Esophagus muscularis mucosa (tissue), 4 donors: ENCODE measurements at regions not wholly inside any gene's neighbourhood (a gene's known extent, or its start where the extent isn't known, plus 50 kb on each side); places are given as distances from the start of the nearest gene placed in this dataset.
A peak's percentile ranks its signal among the peaks of the same experiment; 100 is the strongest.

Experiments used
- DNase-seq: peaks from one replicate; pipeline ENCODE4 v3.0.0-alpha.2; 2017; ENCODE audit errors: extremely low spot score
- H3K27ac ChIP-seq, 4 donors: fragments of 200-600 bp; sonication (generic); replicated peaks in 1 of 4; 1 replicate in 3 of 4; 2 replicates in 1 of 4; pipeline ENCODE4 v1.5.1; 2016 to 2019; ENCODE audit warnings: mild to moderate bottlenecking in 1 of 4
- H3K27me3 ChIP-seq, 4 donors: fragments of 200-600 bp; sonication (generic); one replicate each; pipeline versions ENCODE4 v1.5.1 to v1.6.0; 2016 to 2019
- H3K36me3 ChIP-seq, 4 donors: fragments of 200-600 bp; sonication (generic); one replicate each; pipeline ENCODE4 v1.5.1; 2016 to 2019
- H3K4me1 ChIP-seq, 4 donors: fragments of 200-600 bp; sonication (generic); one replicate each; pipeline ENCODE4 v1.5.1; 2016 to 2019
- H3K4me3 ChIP-seq, 4 donors: fragments of 200-600 bp; sonication (generic); 1 replicate in 2 of 4; 2 replicates in 2 of 4; pipeline ENCODE4 v1.5.1; 2016 to 2019; ENCODE audit warnings: mild to moderate bottlenecking in 4 of 4, moderate library complexity in 1 of 4
- H3K9me3 ChIP-seq, 4 donors: fragments of 200-600 bp; sonication (generic); 1 replicate in 3 of 4; 2 replicates in 1 of 4; pipeline ENCODE4 v1.5.1; 2016 to 2019
- EP300 ChIP-seq: sonication (generic); formaldehyde crosslinking; IDR thresholded peaks from one replicate; pipeline ENCODE4 v1.6.1; 2017; ENCODE audit warnings: antibody characterized with exemption
- POLR2A ChIP-seq: fragments of 450-650 bp; IDR thresholded peaks from one replicate; pipeline ENCODE4 v1.6.1; 2017; ENCODE audit warnings: antibody characterized with exemption, moderate library complexity, mild to moderate bottlenecking, low read depth
- POLR2AphosphoS5 ChIP-seq, 2 donors: sonication (generic); formaldehyde crosslinking; IDR thresholded peaks; one replicate each; pipeline ENCODE4 v1.6.1; 2017; ENCODE audit warnings: antibody characterized with exemption in 2 of 2
- WGBS: methylation state at CpG from one replicate; pipeline ENCODE4 v1.1.5; 2018; 5-methylcytosine and 5-hydroxymethylcytosine counted together
- intact Hi-C: fragments of 100-400 bp; cut with DNase I; formaldehyde crosslinking; loops from one replicate; pipeline ENCODE4 v1.15.1; 2023
- TF ChIP-seq, protein P1 (sequence below), 3 experiments: fragments of 200-600 bp in 2 of 3; fragments of 450-650 bp in 1 of 3; sonication (generic) in 2 of 3; IDR thresholded peaks; one replicate each; pipeline ENCODE4 v1.5.1; 2017 to 2019; ENCODE audit warnings: antibody characterized with exemption in 3 of 3, mild to moderate bottlenecking in 2 of 3, moderate library complexity in 1 of 3

DNA sequence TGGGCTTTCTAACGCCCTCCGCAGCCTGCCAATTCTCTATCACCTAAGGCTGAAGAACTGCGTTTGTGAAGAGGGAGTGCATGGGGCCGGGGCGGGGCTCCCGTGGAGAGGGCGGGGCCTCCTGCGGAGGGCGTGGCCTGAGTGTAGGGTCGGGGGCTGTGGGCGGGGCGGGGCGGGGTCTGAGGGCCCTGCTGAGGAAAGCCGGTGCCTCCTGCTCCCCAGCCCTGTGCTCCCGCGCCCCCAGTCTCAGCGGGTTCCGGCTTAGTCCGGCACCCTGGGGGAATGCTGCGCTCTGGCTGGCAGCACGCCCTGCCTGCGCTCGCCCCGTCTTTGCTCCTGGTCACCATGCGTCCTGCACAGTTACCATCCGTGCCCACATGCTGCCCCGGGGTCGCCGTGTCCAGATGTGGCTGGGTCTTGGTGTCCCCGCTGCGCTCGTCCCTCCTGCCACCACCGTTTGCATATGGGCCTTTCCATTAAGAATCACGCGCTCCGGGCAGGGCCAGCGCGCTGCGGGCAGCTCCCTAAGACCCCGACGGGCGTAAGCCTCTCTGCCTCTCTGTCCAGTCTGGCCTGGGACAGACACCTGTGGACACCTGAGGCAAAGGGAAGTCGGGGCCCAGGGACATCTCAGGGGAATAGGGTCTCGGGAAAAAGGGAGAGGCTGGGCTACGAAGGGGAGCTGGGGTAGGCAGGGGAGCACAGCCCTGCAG lies 144.0 kb upstream of the RET start:
- H3K27ac ChIP-seq = no peak overlapping the region
- peak overlapping the region in 2 of 4 donors; percentile 7 to 27 for H3K4me3 ChIP-seq
- peak; percentile 88 for DNase-seq
- no peaks in the 10 kb centered on the region for H3K9me3 ChIP-seq
- H3K36me3 ChIP-seq = no peaks in the 10 kb centered on the region
- H3K27me3 ChIP-seq = peaks cover 0 to 91% (median 20%) of the 10 kb centered on the region in 4 donors
- peaks cover 6 to 18% (median 16%) of the 10 kb centered on the region in 4 donors for H3K4me1 ChIP-seq
- WGBS = 9% methylated on average over 20 of the region's 45 CpGs
- intact Hi-C loops = no loop called here
- TF ChIP-seq EP300 = no peak
- TF ChIP-seq POLR2AphosphoS5 (IDR thresholded peaks at IDR 0.05) = no peak
- TF ChIP-seq POLR2A = no peak
- TF ChIP-seq, protein P1, sequence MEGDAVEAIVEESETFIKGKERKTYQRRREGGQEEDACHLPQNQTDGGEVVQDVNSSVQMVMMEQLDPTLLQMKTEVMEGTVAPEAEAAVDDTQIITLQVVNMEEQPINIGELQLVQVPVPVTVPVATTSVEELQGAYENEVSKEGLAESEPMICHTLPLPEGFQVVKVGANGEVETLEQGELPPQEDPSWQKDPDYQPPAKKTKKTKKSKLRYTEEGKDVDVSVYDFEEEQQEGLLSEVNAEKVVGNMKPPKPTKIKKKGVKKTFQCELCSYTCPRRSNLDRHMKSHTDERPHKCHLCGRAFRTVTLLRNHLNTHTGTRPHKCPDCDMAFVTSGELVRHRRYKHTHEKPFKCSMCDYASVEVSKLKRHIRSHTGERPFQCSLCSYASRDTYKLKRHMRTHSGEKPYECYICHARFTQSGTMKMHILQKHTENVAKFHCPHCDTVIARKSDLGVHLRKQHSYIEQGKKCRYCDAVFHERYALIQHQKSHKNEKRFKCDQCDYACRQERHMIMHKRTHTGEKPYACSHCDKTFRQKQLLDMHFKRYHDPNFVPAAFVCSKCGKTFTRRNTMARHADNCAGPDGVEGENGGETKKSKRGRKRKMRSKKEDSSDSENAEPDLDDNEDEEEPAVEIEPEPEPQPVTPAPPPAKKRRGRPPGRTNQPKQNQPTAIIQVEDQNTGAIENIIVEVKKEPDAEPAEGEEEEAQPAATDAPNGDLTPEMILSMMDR (IDR thresholded peaks at IDR 0.05) = no peak

DNA sequence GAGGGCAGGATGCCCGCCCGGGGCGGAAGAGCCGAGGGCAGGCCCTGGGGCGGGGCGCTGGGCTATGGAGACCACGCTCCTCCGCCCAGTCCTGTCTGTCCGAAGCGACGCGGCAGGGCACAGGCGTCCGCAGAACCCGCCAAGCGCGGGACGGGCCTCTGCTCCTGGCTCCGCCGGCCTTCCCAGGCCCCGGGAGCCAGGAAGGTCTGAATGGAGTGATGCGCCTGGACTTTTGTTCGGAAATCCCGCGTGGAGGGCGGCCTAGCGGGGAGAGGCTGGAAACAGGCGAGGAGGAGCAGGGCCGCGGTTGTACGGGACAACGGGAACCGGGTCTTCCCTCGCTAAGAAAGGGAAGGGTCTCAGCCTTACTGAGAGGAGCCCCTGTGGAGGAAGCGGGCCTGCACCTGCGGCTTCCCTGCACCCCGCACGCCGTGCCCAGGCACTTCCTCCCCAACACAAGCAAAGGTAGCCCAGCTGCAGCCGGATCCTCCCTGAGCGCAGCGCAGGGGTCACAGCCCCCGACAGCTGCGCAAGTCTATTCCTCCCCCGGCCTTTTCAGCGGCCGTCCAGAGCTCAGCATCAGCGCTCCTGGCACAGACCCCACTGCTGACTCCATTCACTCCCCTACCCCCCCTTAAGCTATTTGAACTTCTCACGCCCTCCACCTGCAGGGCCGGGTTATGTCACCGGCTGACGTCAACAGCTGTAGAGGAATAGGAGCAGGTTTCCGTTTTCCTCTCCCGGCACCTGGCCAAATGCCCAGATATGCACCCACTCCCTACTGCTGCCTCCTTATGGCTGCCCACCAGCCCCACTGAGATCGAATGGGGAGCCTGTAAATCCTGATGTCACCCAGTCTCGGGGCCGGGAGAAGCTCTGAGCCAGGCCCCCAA lies 143.2 kb upstream of the RET start:
- TF ChIP-seq POLR2AphosphoS5 (IDR thresholded peaks at IDR 0.05) (no peak), POLR2A (no peak), EP300 (no peak)
- TF ChIP-seq, protein P1 (IDR thresholded peaks at IDR 0.05) = no peak
- H3K36me3 ChIP-seq = no peaks in the 10 kb centered on the region
- no peak overlapping the region for H3K27ac ChIP-seq
- peaks cover 0 to 90% (median 20%) of the 10 kb centered on the region in 4 donors for H3K27me3 ChIP-seq
- H3K9me3 ChIP-seq = no peaks in the 10 kb centered on the region
- peak; percentile 89 for DNase-seq
- intact Hi-C loops = no loop called here
- H3K4me1 ChIP-seq = peaks cover 6 to 18% (median 16%) of the 10 kb centered on the region in 4 donors
- 6% methylated on average over 43 of the region's 57 CpGs for WGBS
- peak overlapping the region in 2 of 4 donors; percentile 7 to 27 for H3K4me3 ChIP-seq

DNA sequence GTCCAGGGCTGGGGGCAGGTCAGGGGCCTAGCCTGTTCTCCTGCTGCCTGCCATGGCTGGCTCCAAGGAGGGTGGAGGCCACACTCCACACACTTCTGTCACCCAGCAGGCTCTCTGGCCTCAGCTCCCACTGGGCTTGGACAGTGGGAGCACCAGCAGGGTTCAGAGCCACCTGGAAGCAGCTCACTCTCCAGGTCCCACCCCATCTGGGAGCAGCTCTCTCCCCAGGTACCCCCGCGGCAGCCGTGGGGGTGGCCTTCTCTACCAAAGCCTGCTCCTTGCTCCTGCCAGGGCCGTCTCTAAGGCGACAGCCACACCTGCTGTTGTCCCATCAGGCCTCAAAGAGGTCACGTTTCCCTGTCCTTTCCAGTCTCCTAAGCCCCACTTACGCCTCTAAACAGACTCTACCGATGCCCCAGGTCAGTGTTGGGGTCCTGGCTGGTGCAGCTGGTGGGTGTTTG lies 142.5 kb upstream of the RET start:
- Histone ChIP-seq H3K27me3 (peaks cover 0 to 86% (median 20%) of the 10 kb centered on the region in 4 donors), H3K4me3 (no peak overlapping the region), H3K36me3 (no peaks in the 10 kb centered on the region), H3K27ac (no peak overlapping the region), H3K9me3 (no peaks in the 10 kb centered on the region), H3K4me1 (peaks cover 6 to 18% (median 16%) of the 10 kb centered on the region in 4 donors)
- DNase-seq = peak; percentile 87
- 100% methylated on average over 1 of the region's 8 CpGs for WGBS
- intact Hi-C loops = no loop called here
- no peak for TF ChIP-seq POLR2A
- TF ChIP-seq, protein P1 (IDR thresholded peaks at IDR 0.05) = no peak
- no peak for TF ChIP-seq POLR2AphosphoS5 (IDR thresholded peaks at IDR 0.05)
- no peak for TF ChIP-seq EP300

DNA sequence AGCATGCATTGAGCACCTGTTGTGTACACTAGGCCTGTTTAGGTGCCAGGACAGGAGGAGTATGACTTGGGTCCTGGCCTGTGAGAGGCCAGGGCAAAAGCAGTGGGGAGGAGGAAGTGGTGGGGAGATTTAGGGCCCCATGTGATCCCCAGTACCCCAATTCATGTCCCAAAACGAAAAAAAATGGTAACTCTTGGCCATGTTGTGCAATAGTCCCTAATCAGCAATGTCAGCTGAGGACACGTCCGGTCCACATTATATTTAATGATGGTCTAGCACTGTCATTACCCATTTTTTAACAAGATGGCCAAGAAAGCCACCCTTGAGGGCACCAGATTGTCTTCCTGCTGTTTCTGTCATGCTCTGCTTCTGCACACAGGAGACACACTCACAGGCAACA lies 142.0 kb upstream of the RET start:
- peaks cover 0 to 85% (median 20%) of the 10 kb centered on the region in 4 donors for H3K27me3 ChIP-seq
- no peaks in the 10 kb centered on the region for H3K36me3 ChIP-seq
- TF ChIP-seq, protein P1 (IDR thresholded peaks at IDR 0.05) = no peak
- TF ChIP-seq POLR2A = no peak
- TF ChIP-seq POLR2AphosphoS5 (IDR thresholded peaks at IDR 0.05) = no peak
- TF ChIP-seq EP300 = no peak
- H3K4me1 ChIP-seq = peaks cover 6 to 18% (median 16%) of the 10 kb centered on the region in 4 donors
- WGBS = 79% methylated on average over 3 of the region's 3 CpGs
- intact Hi-C loops = no loop called here
- H3K4me3 ChIP-seq = no peak overlapping the region
- no peaks in the 10 kb centered on the region for H3K9me3 ChIP-seq
- H3K27ac ChIP-seq = no peak overlapping the region
- DNase-seq = no peak
